Uterus (tissue), 3 donors: ENCODE measurements at regions not wholly inside any gene's neighbourhood (a gene's known extent, or its start where the extent isn't known, plus 50 kb on each side); places are given as distances from the start of the nearest gene placed in this dataset.

Experiments
- DNase-seq, 2 donors: peaks; one replicate each; pipeline ENCODE4 v3.0.0-alpha.2; 2019 to 2020
- H3K27ac ChIP-seq, 2 donors: fragments of 200-600 bp; sonication (generic); 1 replicate in 1 of 2; 2 replicates in 1 of 2; pipeline ENCODE4 v1.5.1; 2016 to 2018
- H3K27me3 ChIP-seq, 2 donors: fragments of 200-600 bp; sonication (generic); one replicate each; pipeline ENCODE4 v1.5.1; 2018 to 2019; ENCODE audit warnings: control low read depth in 1 of 2
- H3K36me3 ChIP-seq, 2 donors: fragments of 200-600 bp; sonication (generic); one replicate each; pipeline ENCODE4 v1.5.1; 2019; ENCODE audit warnings: control low read depth in 1 of 2
- H3K4me1 ChIP-seq, 2 donors: fragments of 200-600 bp; sonication (generic); one replicate each; pipeline ENCODE4 v1.5.1; 2018 to 2019; ENCODE audit warnings: control low read depth in 1 of 2
- H3K4me3 ChIP-seq, 2 donors: fragments of 200-600 bp; sonication (generic); 1 replicate in 1 of 2; 2 replicates in 1 of 2; pipeline ENCODE4 v1.5.1; 2018 to 2019; ENCODE audit warnings: mild to moderate bottlenecking in 1 of 2
- H3K9me3 ChIP-seq, 2 donors: fragments of 200-600 bp; sonication (generic); one replicate each; pipeline ENCODE4 v1.5.1; 2019; ENCODE audit warnings: control low read depth in 1 of 2
- CTCF ChIP-seq, 4 experiments: fragments of 200-600 bp in 2 of 4; fragments of 450-650 bp in 2 of 4; sonication (generic) in 2 of 4; IDR thresholded peaks; one replicate each; pipeline ENCODE4 v1.5.1; 2016 to 2019; ENCODE audit warnings: antibody characterized with exemption in 4 of 4, mild to moderate bottlenecking in 2 of 4, moderate library complexity in 1 of 4
- POLR2A ChIP-seq, 2 donors: fragments of 450-650 bp; IDR thresholded peaks; one replicate each; pipeline ENCODE4 v1.6.1; 2016; ENCODE audit warnings: antibody characterized with exemption in 2 of 2, mild to moderate bottlenecking in 1 of 2, moderate library complexity in 1 of 2
- intact Hi-C: fragments of 100-400 bp; cut with DNase I; formaldehyde crosslinking; loops from one replicate; pipeline ENCODE4 v1.15.1; 2023; ENCODE audit warnings: low total_unique reads
- donor health status: DM: yes; HTN: yes; CAD: no.

- TF ChIP-seq CTCF (IDR thresholded peaks at IDR 0.05) (no peak), POLR2A (IDR thresholded peaks at IDR 0.05) (no peak)
- H3K36me3 ChIP-seq: no peaks in the 10 kb centered on the region
- no peak for DNase-seq
- intact Hi-C loops: no loop called here
- H3K27ac ChIP-seq: no peak overlapping the region
- no peak overlapping the region for H3K4me3 ChIP-seq
- no peaks in the 10 kb centered on the region for H3K27me3 ChIP-seq
- no peaks in the 10 kb centered on the region for H3K9me3 ChIP-seq
- no peaks in the 10 kb centered on the region for H3K4me1 ChIP-seq
Measured at GRCh38 chr2:67462738-67463496, 65.8 kb downstream of the ETAA1 start.

- Histone ChIP-seq H3K4me1 (no peaks in the 10 kb centered on the region), H3K27ac (no peak overlapping the region), H3K36me3 (no peaks in the 10 kb centered on the region), H3K9me3 (no peaks in the 10 kb centered on the region), H3K4me3 (no peak overlapping the region), H3K27me3 (no peaks in the 10 kb centered on the region)
- no peak for DNase-seq
- TF ChIP-seq POLR2A (IDR thresholded peaks at IDR 0.05) (no peak), CTCF (IDR thresholded peaks at IDR 0.05) (no peak)
- intact Hi-C loops: no loop called here
Measured at GRCh38 chr2:67463810-67464209, 66.7 kb downstream of the ETAA1 start.

GRCh38 chr2:67465623-67466022, 68.5 kb downstream of the ETAA1 start:
- Histone ChIP-seq H3K36me3 (no peaks in the 10 kb centered on the region), H3K27ac (no peak overlapping the region), H3K4me3 (no peak overlapping the region), H3K27me3 (no peaks in the 10 kb centered on the region), H3K4me1 (no peaks in the 10 kb centered on the region), H3K9me3 (no peaks in the 10 kb centered on the region)
- intact Hi-C loops: no loop called here
- TF ChIP-seq POLR2A (IDR thresholded peaks at IDR 0.05) (no peak), CTCF (IDR thresholded peaks at IDR 0.05) (no peak)
- no peak for DNase-seq

GRCh38 chr2:67466734-67467133, 69.6 kb downstream of the ETAA1 start:
- H3K4me1 ChIP-seq: no peaks in the 10 kb centered on the region
- DNase-seq: no peak
- no peaks in the 10 kb centered on the region for H3K27me3 ChIP-seq
- H3K27ac ChIP-seq: no peak overlapping the region
- TF ChIP-seq CTCF (IDR thresholded peaks at IDR 0.05) (no peak), POLR2A (IDR thresholded peaks at IDR 0.05) (no peak)
- intact Hi-C loops: no loop called here
- H3K36me3 ChIP-seq: no peaks in the 10 kb centered on the region
- H3K9me3 ChIP-seq: no peaks in the 10 kb centered on the region
- H3K4me3 ChIP-seq: no peak overlapping the region

- TF ChIP-seq POLR2A (IDR thresholded peaks at IDR 0.05): no peak
- TF ChIP-seq CTCF (IDR thresholded peaks at IDR 0.05): no peak
- Histone ChIP-seq H3K27me3 (no peaks in the 10 kb centered on the region), H3K4me1 (no peaks in the 10 kb centered on the region), H3K36me3 (no peaks in the 10 kb centered on the region), H3K9me3 (no peaks in the 10 kb centered on the region), H3K4me3 (no peak overlapping the region), H3K27ac (no peak overlapping the region)
- intact Hi-C loops: no loop called here
- DNase-seq: no peak
Measured at GRCh38 chr2:67471681-67472080, 74.5 kb downstream of the ETAA1 start.
